ENCODE measurements at regions not wholly inside any gene's neighbourhood (a gene's known extent, or its start where the extent isn't known, plus 50 kb on each side); places are given as distances from the start of the nearest gene placed in this dataset.
"Not testable (repeated sequence)": the region's sequence is repeated elsewhere in the genome, so short reads cannot be mapped to it uniquely, and the experiment has no call there.

DNA sequence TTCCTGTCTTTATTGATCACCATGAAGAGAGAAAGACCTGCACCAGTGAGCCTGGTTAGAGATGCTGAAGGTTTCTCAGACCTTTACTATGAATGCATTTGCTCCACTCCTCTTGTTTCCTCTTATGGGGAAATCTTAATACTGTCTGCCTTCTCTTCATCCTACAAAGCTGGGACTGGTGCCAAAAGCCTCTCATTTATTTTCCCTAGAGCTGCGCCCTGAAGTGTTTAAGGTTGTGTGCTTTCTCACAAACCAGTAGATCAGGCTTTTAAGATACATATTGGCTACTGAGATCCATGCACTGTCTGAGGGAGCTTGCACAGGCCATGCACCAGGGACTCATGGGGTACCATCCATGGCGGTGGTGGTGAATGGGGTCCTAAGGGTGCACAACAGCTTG, 286.1 kb upstream of the PMFBP1 start:
- no peak overlapping the region for H3K9ac ChIP-seq (ENCODE audit: low read length)
- no peaks in the 10 kb centered on the region for H3K9me2 ChIP-seq (replicated peaks; ENCODE audit: insufficient read depth, low read length)
- no peak overlapping the region for H2AFZ ChIP-seq (ENCODE audit: low read depth, low read length, severe bottlenecking)
- TF ChIP-seq EZH2phosphoT487 (conservative IDR thresholded peaks at IDR 0.05; ENCODE audit: low read length), result no peak
- TF ChIP-seq, protein P1, sequence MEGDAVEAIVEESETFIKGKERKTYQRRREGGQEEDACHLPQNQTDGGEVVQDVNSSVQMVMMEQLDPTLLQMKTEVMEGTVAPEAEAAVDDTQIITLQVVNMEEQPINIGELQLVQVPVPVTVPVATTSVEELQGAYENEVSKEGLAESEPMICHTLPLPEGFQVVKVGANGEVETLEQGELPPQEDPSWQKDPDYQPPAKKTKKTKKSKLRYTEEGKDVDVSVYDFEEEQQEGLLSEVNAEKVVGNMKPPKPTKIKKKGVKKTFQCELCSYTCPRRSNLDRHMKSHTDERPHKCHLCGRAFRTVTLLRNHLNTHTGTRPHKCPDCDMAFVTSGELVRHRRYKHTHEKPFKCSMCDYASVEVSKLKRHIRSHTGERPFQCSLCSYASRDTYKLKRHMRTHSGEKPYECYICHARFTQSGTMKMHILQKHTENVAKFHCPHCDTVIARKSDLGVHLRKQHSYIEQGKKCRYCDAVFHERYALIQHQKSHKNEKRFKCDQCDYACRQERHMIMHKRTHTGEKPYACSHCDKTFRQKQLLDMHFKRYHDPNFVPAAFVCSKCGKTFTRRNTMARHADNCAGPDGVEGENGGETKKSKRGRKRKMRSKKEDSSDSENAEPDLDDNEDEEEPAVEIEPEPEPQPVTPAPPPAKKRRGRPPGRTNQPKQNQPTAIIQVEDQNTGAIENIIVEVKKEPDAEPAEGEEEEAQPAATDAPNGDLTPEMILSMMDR (IDR thresholded peaks at IDR 0.05; ENCODE audit: insufficient read depth, low read length, poor library complexity, severe bottlenecking), result no peak
- no peak overlapping the region for H3K4me3 ChIP-seq (ENCODE audit: insufficient read depth, low read length, poor library complexity, severe bottlenecking)
- no peaks in the 10 kb centered on the region for H3K79me2 ChIP-seq (ENCODE audit: insufficient read depth, low read length)
- no peak overlapping the region for H3K27ac ChIP-seq (ENCODE audit: low read depth, low read length)
- H4K20me1 ChIP-seq (ENCODE audit: low read depth, low read length), result no peaks in the 10 kb centered on the region
- H3K9me3 ChIP-seq (ENCODE audit: insufficient read depth, low read length), result no peaks in the 10 kb centered on the region
- H3K36me3 ChIP-seq (ENCODE audit: low read length), result no peaks in the 10 kb centered on the region
- H3K4me2 ChIP-seq (ENCODE audit: low read depth, low read length, poor library complexity, severe bottlenecking), result no peak overlapping the region
- H3F3A ChIP-seq (ENCODE audit: insufficient read depth), result no peaks in the 10 kb centered on the region
- no peaks in the 10 kb centered on the region for H3K27me3 ChIP-seq (ENCODE audit: low read length)

- Histone ChIP-seq H3K4me2 (ENCODE audit: low read depth, low read length, poor library complexity, severe bottlenecking) (no peak overlapping the region), H3K9me2 (replicated peaks; ENCODE audit: insufficient read depth, low read length) (no peaks in the 10 kb centered on the region), H3K9me3 (ENCODE audit: insufficient read depth, low read length) (no peaks in the 10 kb centered on the region)
These were observed 285.4 kb upstream of the PMFBP1 start for GRCh38 chr16:72457243-72457940.

GRCh38 chr16:72455743-72456659, 284.0 kb upstream of the PMFBP1 start:
- H3K9ac ChIP-seq (ENCODE audit: low read length), result no peak overlapping the region
- H3K4me2 ChIP-seq (ENCODE audit: low read depth, low read length, poor library complexity, severe bottlenecking), result no peak overlapping the region
- no peak overlapping the region for H3K27ac ChIP-seq (ENCODE audit: low read depth, low read length)
- H3K9me3 ChIP-seq (ENCODE audit: insufficient read depth, low read length), result no peaks in the 10 kb centered on the region
- H4K20me1 ChIP-seq (ENCODE audit: low read depth, low read length), result no peaks in the 10 kb centered on the region
- TF ChIP-seq EZH2phosphoT487 (conservative IDR thresholded peaks at IDR 0.05; ENCODE audit: low read length), result no peak
- TF ChIP-seq, protein P1 (IDR thresholded peaks at IDR 0.05; ENCODE audit: insufficient read depth, low read length, poor library complexity, severe bottlenecking), result no peak
- no peaks in the 10 kb centered on the region for H3K36me3 ChIP-seq (ENCODE audit: low read length)
- H3K79me2 ChIP-seq (ENCODE audit: insufficient read depth, low read length), result no peaks in the 10 kb centered on the region
- H3K9me2 ChIP-seq (replicated peaks; ENCODE audit: insufficient read depth, low read length), result no peaks in the 10 kb centered on the region
- no peaks in the 10 kb centered on the region for H3K27me3 ChIP-seq (ENCODE audit: low read length)
- H3K4me3 ChIP-seq (ENCODE audit: insufficient read depth, low read length, poor library complexity, severe bottlenecking), result no peak overlapping the region
- H2AFZ ChIP-seq (ENCODE audit: low read depth, low read length, severe bottlenecking), result no peak overlapping the region
- H3F3A ChIP-seq (ENCODE audit: insufficient read depth), result no peaks in the 10 kb centered on the region

More at GRCh38 chr16:72457243-72457940, 285.4 kb upstream of the PMFBP1 start:
- Histone ChIP-seq H3K36me3 (ENCODE audit: low read length) (no peaks in the 10 kb centered on the region), H3K79me2 (ENCODE audit: insufficient read depth, low read length) (no peaks in the 10 kb centered on the region), H3K9ac (ENCODE audit: low read length) (no peak overlapping the region), H3F3A (ENCODE audit: insufficient read depth) (no peaks in the 10 kb centered on the region), H4K20me1 (ENCODE audit: low read depth, low read length) (no peaks in the 10 kb centered on the region), H2AFZ (ENCODE audit: low read depth, low read length, severe bottlenecking) (no peak overlapping the region), H3K27ac (ENCODE audit: low read depth, low read length) (no peak overlapping the region), H3K4me3 (ENCODE audit: insufficient read depth, low read length, poor library complexity, severe bottlenecking) (no peak overlapping the region), H3K27me3 (ENCODE audit: low read length) (no peaks in the 10 kb centered on the region)
- TF ChIP-seq, protein P1 (IDR thresholded peaks at IDR 0.05; ENCODE audit: insufficient read depth, low read length, poor library complexity, severe bottlenecking), result no peak
- no peak for TF ChIP-seq EZH2phosphoT487 (conservative IDR thresholded peaks at IDR 0.05; ENCODE audit: low read length)

- not testable (repeated sequence) for H3K79me2 ChIP-seq (ENCODE audit: insufficient read depth, low read length); H3K9me2 ChIP-seq (replicated peaks; ENCODE audit: insufficient read depth, low read length); H3K9me3 ChIP-seq (ENCODE audit: insufficient read depth, low read length)
These were observed 281.9 kb upstream of the PMFBP1 start for GRCh38 chr16:72453856-72454255.

More at GRCh38 chr16:72453856-72454255, 281.9 kb upstream of the PMFBP1 start:
- not testable (repeated sequence) for H2AFZ ChIP-seq (ENCODE audit: low read depth, low read length, severe bottlenecking); H3K27ac ChIP-seq (ENCODE audit: low read depth, low read length); H4K20me1 ChIP-seq (ENCODE audit: low read depth, low read length); H3K27me3 ChIP-seq (ENCODE audit: low read length); H3K4me2 ChIP-seq (ENCODE audit: low read depth, low read length, poor library complexity, severe bottlenecking); H3K36me3 ChIP-seq (ENCODE audit: low read length); H3F3A ChIP-seq (ENCODE audit: insufficient read depth); H3K9ac ChIP-seq (ENCODE audit: low read length); H3K4me3 ChIP-seq (ENCODE audit: insufficient read depth, low read length, poor library complexity, severe bottlenecking)
